Fibroblast of mammary gland (primary cell): ENCODE measurements at regions not wholly inside any gene's neighbourhood (a gene's known extent, or its start where the extent isn't known, plus 50 kb on each side); places are given as distances from the start of the nearest gene placed in this dataset.

Experiments used
- DNase-seq: peaks from one replicate; pipeline ENCODE4 v3.0.0-alpha.2; 2010; ENCODE audit warnings: low read depth
- H3K4me3 ChIP-seq: 2 replicates; pipeline ENCODE4 v1.5.1; 2011; ENCODE audit warnings: low read depth, mild to moderate bottlenecking, low read length, moderate library complexity; ENCODE audit not compliant: control insufficient read depth
- CTCF ChIP-seq: conservative IDR thresholded peaks from 2 replicates; pipeline ENCODE4 v1.5.1; 2011; ENCODE audit warnings: low read depth, low read length, inconsistent platforms; ENCODE audit not compliant: control insufficient read depth, insufficient read depth

GRCh38 chr10:117468665-117469064 lies 73.9 kb upstream of the EMX2 start:
- no peak overlapping the region for H3K4me3 ChIP-seq
- DNase-seq: no peak
- TF ChIP-seq CTCF: no peak

GRCh38 chr10:117464176-117464575 lies 78.4 kb upstream of the EMX2 start:
- TF ChIP-seq CTCF: no peak
- H3K4me3 ChIP-seq: no peak overlapping the region
- no peak for DNase-seq

GRCh38 chr10:117463545-117463920 lies 79.0 kb upstream of the EMX2 start:
- DNase-seq: peak; percentile 34
- no peak for TF ChIP-seq CTCF

GRCh38 chr10:117462816-117463544 lies 79.6 kb upstream of the EMX2 start:
- no peak for TF ChIP-seq CTCF
- H3K4me3 ChIP-seq: no peak overlapping the region
- DNase-seq: no peak

More at GRCh38 chr10:117463545-117463920, 79.0 kb upstream of the EMX2 start:
- H3K4me3 ChIP-seq: no peak overlapping the region

GRCh38 chr10:117462424-117462792 lies 80.1 kb upstream of the EMX2 start:
- DNase-seq: no peak
- H3K4me3 ChIP-seq: no peak overlapping the region
- TF ChIP-seq CTCF: peak; percentile 16

GRCh38 chr10:117461766-117462423 lies 80.7 kb upstream of the EMX2 start:
- DNase-seq: peak; percentile 96
- TF ChIP-seq CTCF: no peak
- H3K4me3 ChIP-seq: no peak overlapping the region
